ENCODE measurements at regions not wholly inside any gene's neighbourhood (a gene's known extent, or its start where the extent isn't known, plus 50 kb on each side); places are given as distances from the start of the nearest gene placed in this dataset.

DNA sequence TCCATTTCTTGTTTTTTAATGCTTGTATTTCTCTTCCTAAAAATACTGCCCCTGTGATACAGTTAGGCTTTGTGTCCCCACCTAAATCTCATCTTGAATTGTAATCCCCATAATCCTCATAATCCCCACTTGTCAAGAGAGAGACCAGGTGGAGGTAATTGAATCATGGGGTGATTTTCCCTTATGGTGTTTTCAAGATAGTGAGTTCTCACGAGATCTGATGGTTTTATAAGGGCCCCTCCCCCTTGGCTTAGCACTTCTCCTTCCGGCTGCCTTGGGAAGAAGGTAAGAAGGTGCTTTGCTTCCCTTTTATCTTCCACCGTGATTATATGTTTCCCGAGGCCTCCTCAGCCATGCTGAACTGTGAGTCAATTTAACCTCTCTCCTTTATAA lies 227.4 kb downstream of the MAN2A1 start:
- DNase-seq: no peak

DNA sequence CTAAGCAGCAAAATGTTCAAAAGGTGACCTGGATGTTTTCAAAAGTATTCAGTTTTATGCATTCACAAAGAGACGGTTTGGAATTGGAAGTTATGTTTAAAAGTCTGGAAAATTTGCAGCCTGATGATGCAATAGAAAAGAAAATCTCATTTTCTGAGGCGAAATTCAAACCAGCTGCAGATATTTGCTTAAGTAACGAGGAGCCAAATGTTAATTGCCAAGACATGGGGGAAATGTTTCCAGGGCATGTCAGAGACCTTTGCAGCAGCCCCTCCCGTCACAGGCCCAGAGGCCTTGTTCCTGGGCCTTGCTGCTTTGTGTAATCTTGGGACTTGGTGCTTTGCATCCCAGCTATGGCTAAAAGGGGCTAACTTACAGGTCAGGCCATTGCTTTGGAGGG lies 228.2 kb downstream of the MAN2A1 start:
- DNase-seq: no peak

DNA sequence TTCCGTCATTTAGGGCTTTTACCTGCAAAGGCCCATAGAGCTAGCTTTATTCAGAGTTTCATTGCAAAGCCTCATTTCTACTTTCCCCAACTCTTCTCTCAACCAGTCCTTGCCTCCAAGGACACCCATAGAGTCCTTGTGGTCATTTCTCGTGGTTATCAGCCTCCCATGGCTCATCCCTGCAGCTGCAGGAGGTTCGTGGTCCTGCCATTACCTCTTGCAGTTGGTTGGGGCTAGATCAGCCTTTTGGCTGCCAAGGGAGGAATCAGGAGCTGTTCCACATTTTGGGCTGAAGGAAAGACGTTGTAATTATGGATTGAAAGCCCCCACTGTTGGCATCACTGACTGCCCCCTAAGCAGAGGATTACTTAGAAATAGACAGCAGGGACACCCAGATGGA lies 231.0 kb downstream of the MAN2A1 start:
- no peak for DNase-seq

DNA sequence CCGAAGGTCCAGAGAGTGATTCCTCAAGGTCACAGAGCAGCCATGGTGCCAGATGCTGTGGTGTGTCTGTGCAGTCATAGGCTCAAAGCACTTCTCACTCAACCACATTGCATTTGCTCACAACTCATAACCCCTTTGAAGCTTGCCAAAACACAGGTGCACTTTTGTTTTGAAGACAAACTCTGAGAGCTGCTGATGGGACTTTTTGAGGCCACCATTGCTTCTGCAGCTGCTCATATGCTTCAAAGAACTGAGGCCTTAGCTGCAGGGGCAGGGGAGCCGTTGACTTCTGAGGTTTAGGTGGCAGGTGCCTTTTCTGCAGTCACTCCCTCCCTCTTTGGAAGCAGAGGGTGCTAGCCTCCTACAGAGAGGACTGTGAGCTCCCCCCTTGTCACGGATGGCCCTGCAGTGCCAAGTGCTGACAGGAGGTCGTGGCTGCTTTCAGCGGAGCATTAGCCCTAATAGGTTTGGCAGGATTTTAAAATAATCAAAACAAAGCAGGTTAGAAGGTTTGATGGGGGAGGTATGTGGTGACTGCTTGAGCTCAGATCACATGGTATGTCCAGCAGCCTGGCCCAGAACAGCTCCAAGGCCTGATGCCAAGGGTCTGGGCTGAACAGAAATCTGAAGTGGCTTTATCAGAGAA lies 232.1 kb downstream of the MAN2A1 start:
- DNase-seq: no peak

DNA sequence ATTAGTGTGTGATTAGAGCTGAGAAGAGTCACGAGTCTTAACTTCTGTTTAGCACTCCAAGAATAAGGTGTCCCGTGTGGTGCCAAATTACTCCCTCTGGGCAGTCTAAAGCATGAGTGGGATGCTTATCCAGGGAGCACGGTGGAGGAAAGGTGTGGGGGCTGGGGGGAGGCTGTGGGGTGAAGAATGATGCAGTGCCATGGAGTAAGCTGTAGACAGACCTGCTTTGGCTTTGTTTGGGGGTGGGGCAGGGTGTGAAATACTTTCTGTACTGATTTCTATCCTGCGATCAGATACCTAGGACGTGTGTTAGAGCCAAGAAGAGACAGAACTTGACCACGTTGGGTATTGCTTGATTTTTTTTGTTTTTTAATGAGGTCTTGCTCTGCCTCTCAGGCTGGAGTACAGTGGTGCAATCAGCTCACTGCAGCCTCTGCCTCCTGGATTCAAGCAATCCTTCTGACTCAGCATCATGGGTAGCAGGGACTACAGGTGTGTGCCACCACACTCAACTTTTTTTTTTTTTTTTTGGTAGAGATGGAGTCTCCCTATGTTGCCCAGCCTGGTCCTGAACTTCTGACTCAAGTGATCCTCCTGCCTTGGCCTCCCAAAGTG lies 232.8 kb downstream of the MAN2A1 start:
- DNase-seq: no peak

DNA sequence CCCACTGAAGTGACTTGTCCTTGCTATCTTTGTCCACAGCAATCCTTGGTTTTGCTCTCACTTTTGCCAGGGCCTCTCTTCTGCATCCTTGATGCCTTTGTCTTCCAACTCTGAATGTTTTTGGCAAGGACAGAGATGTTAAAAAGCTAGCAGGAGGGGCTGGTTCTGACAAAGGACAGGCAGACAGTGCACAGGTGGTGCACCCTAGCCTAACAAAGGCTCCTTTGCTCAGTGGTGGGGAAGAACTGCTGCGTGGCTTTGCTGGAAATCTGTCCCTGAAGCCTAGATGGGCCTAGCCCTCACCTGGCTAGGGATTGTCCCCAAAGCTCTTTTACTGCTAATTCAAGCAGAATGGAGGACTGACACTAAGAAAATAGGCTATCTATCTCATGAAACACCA lies 233.5 kb downstream of the MAN2A1 start:
- DNase-seq: no peak

DNA sequence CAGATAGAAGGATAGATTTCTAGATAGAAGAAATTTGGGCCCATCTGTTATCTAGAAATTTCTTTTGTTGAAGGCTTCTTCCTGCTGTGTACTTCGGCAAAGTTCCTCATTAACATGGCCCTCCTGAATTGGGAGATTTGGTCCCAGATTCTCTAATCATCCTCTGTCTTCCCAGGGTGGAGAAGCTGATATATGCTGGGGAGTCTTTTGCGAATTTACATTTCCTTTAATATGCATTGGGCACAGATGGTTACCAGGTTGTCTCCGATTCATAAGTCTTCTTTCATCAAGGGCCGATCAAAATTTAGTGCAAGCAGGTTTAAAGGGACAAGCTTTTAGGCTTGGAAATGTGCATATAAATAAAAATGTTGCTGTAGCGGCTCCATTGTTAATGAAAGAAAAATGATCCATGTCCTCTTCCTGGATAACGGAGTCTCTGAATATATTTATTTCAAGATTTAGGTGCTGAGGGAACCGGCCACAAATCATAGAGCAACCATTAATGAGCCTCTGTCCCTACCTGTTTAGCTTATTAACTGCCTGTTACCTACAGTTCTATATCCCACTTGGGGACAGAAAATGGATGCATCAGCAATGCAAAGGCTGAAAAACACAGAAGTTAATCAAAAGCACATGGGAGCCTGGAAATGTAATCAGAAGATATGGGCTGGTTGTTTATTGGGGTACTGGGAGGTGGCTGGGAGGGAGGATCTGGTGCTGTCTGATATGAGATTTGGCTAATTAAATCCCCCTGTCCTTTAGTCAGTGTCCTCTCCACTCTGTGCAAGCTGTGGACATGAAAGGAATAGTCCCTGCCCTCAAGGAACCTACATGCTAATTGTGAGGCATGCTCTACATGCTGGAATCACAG lies 234.7 kb downstream of the MAN2A1 start:
- DNase-seq: no peak

DNA sequence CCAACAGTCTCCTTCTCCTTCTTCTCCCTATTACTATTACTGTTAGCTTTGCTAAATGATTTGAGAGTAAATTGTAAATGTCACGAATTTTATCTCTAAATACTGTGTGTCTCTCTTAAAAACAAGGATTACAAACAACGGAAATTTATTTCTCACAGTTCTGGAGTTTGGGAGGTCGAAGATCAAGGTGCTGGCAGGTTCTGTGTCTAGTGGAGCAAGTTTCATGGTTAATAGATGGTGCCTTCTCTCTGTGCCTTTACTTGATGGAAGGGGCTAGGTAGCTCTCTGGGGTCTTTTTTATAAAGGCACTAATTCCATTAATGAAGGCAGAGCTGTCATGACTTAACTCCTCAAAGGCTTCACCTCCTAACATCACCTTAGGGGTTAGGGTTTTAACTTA lies 237.9 kb downstream of the MAN2A1 start:
- no peak for DNase-seq

DNA sequence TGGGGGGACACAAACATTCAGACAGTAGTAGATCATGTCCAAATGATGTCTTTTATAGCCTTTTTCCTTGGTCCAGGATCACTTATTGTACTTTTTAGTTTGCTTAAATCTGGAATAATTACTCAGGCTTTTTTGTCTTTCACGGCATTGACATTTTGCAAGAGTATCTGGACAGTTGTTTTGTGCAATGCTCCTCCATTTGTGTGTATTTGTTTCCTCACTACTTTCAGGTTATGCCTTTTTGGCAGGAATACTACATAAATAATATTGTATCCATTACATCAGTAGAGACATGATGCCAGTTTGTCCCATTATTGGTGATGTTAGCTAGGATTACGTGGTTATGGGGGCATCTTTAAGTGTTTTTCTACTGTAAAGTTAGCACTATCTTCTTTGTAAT lies 238.3 kb downstream of the MAN2A1 start:
- no peak for DNase-seq

DNA sequence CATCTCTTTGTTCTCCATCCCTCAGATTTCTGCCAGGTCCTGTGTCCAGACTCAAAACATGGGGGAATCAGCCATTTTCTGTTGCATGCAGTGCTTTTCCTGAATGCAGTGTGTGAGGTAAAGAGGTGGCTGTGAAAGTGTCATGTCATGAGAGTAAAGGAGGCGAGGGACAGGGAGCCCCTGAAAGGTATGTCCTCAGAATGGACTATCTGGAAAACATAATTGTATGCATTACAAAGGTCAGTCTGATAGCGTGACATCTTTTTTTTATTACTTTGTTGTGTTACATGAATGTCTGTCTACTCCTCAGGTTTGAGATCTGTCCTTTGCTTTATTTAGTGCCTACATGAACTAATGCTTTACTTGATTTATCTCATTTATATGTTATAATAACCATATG lies 239.1 kb downstream of the MAN2A1 start:
- DNase-seq: no peak

DNA sequence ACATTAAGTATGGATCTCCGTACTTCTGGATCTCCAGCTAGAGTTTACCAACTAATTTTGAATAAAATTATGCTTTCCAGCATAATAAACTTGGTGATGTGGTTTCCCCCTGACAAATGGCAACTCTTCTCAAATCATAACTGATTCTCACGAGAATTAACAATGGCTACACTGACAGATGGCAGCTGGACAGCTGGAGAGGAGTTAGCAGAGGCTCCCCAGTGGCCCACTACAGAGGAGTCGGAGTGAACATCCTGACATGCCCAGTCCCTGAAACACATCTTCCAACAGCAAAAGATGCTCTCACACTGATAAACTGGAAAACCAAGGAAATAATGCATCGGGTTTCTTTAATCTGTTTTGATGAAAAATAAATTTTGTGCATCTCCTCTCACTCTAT lies 239.6 kb downstream of the MAN2A1 start:
- DNase-seq: no peak

DNA sequence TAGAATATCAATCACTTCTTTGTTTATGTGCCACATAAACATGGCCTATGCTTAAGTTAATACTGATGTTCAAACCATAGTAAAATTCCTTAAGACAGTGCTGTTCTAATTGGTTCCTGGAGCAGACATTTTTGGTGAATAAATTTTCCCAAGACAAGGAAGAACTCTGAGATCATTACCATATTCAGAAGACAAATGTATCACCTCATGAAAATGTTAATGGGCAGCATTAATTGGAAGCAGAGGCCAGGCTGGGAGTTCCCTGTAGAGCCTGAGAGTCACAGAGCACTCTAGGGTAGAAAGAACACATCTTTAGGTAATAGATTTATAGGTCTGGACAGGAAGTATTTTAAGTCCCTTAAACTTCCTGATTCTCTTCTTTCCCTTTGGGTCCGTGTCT lies 240.2 kb downstream of the MAN2A1 start:
- no peak for DNase-seq

DNA sequence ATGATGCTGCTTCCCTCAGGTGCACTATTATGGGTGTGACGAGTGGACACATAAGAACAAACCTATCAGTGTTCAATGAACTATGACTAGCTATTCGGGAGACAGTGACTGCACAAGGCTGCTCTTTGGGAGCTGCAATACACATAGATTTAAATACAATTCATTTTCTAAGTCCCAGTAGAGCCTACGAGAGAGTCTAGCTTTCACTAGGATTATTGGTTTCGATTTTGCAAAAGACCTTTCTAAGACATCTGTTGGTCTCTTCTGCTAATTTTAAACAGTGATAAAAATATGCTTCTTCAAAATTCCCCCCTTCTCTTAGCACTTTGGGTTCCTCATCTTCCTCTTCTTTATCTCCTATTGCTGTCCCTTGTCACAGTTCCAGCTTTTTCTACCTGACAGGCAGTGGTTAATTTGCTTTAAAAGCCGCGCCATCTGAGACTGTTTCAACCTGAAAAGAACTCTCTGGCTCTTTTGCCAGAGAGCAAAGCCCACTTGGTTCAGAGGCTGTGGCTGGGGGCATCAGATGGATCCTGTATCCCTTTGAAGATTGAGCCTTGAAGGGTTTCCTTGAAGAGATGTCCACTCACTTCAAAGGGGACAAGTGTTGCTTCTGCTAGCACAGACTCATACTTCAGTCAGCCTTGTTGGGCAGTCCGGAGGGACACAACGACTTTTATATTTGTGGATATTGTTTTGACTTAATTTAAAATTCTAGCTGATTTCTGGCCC lies 241.5 kb downstream of the MAN2A1 start:
- DNase-seq: no peak

DNA sequence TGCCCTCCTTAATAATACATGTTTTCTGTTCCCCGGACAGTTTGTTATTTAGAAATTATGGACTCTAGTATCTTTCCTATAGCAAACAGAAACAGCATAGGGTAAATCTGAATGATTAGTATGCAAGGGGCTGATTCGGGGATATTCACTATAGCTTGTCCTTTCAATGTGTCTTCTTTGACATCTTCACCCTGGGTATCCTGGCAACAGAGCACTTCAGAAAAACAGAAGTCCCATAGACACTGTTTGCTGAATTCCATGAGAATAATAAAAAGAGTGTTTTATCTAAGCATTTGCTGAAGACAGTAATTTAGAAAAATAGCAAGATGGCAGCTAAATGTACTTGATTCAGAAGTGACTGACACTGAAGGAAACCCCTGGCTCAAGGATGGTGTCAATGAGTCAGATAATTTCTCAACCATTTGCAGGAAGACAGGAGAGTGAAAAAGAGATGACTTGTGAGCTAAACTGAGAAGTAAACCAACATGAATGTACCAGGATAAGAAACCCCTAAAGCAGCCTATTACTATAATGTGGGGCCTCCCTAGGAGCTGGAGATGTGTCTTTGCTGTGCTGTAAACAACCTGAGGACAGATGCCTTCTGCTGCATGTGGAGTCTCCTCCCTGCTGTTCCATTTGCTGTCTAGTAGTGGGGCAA lies 246.2 kb downstream of the MAN2A1 start:
- no peak for DNase-seq

DNA sequence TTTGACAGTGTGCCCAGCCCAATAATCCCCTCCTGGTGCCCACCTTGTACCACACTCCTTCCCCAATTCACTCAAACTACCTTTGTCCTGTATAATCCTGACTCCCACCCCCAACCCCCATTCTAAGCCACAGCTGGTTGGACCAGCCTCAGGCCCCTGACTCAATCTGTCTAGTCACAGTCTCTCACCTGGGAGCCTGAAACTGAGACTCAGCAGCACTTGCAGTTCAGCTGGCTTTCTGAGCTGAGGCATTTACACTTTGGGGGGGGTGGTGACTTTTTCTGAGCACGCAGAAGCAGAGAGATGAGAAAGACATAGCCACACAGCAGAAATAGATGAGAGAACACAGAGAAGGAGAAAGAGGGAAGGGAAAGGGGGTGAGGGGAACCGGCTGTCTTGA lies 247.3 kb downstream of the MAN2A1 start:
- no peak for DNase-seq

DNA sequence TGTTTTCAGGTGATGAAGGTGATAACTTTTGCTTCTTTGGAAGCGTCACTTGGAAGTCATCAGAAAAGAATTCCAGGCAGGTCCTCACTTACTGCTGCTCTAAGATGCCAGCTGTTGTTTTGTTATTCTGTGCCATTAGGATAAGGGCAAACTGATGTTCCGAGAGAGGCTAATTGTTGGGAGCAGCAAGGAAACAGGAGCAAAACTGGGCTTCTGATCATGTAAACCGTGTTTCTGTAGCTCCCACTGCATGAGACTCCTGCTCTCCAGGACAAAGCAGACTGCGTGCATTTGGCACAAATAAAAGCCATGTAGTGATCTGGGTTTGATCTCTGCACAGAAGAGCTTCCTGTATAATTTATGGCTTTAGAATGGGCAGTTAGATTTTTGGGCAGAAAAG lies 248.2 kb downstream of the MAN2A1 start:
- DNase-seq: no peak

DNA sequence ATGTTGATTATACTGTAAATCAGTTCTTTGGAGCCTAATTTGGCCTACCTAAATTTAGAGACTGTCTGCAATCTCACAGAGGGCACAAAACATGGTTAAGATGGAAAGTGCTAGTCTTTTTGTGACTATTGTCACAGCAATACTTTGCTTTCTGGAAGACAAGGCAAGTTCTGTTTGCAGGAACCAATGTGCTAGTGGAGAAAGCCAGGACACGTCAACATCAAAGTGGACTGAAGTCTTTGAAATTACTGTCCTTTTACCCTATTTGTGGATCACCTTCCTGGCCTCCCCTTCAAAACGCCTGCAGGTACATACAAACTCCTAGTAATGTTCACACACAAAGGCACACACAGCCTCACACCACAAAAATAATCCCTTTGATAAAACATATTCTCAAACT lies 248.7 kb downstream of the MAN2A1 start:
- DNase-seq: no peak

DNA sequence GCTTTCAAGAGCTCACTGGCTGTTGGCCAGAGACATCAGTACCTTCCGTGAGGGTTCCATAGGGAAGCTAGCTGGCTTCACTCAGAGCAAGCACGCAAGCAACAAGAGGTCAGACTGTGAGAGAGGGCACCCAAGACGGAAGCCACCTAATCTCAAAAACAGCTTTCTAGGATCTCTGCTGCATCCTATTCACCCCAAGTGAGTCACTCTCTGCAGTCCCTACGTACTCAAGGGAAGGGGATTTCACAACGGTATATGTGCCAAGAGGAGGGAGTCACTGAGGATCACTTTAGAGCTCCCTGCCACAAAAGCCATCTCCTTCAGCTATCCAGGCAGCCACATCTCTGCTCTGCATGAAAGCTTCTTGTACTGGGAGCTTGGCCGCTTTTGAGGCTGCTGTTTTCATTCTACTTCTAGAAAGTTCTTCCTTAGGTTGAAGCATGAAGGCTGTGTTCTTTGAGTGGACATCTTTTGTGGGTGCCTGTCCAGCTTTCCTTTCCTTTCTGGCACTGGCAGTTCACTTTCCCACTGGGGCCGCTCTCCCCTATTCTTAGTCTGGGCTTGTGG lies 249.5 kb downstream of the MAN2A1 start:
- DNase-seq: peak; percentile 25

DNA sequence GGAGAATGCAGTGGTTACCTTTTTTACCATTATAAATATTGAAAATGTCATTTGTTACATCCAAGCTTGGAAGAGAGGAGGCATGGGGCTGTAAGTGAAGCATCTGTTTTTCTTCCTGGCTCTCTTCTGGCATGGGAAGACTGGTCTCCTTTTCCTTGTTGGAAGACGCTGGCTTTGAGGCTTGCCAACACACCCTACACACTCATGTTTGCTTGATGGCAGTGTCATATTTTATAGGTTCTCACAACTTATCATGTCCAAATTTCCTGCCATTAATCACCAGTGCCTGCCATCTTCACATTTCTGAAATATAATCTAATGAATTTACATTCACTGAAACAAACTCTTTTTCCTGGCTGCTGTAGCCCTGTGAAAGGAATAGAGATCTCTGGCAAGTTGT lies 252.9 kb downstream of the MAN2A1 start:
- no peak for DNase-seq

DNA sequence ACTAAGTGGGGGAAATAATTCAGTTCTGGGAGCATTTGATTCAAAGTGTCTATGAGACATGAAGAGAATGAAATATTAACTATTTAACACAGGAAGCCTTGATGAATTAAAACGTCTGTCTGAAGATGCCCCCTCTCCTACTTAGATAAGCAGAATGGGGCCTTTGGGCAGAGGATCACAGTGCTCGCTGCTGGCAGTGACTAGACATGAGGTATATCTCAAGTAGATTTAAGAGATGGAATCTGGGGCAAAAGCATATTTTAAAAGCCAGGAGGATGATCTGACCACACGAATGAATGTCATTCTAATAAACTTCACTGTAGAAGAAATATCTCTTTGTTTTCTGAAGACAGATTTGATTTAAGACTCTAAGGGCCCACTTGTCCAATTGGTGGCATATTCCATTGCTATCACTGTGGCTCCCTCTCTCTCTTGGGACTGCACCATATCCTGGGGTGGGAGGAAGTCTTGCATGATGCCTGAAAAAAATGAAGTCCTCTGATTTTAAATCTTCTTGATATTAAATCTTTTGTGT lies 254.0 kb downstream of the MAN2A1 start:
- no peak for DNase-seq

DNA sequence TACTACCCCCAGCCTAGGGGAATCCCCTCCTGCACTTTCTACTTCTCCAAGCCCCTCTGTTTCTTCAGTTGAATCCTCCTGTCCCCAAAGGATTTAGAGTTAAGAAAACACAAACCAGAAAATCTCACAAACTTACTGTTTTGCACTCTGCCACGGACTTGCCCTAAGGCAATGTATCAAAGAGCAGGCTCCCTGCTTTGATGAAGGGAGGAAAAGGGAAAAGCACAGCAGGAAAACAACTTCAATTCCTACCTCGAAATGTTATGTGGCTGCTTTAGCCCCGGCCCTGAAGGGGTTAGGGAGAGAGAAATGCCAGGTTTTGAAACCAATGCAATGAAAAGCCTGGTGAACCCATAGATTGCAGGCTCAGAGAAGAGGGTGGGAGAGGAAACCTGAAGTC lies 254.7 kb downstream of the MAN2A1 start:
- no peak for DNase-seq

DNA sequence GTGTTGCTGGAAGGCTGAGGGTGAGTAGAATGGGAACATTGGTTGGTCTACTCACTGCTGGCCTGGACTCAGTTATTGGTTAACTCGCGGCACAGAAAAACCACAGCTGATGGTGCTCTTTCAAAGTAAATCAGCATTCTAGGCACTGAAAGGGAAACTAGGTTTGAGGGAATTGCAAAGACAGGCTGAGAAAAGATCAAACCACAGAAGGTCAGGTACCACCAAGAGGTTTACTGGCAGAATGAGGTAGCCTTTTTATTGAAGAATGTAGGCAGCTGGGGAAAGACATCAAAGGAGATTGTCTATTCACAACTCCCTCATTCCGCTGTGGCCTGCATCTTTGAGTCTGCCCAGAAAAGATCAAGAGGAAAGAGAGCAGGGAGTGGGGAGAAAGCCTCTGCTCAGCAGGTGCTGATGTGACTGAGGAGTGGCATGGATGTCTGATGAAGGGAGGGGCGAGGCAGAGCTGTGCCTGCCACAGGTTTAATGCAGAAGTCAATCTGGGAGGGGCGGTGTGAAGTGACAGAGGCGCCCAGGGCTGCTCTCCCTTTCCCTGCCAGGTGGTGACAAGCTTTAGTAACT lies 255.5 kb downstream of the MAN2A1 start:
- no peak for DNase-seq
